ENCODE measurements at regions not wholly inside any gene's neighbourhood (a gene's known extent, or its start where the extent isn't known, plus 50 kb on each side); places are given as distances from the start of the nearest gene placed in this dataset.

DNA sequence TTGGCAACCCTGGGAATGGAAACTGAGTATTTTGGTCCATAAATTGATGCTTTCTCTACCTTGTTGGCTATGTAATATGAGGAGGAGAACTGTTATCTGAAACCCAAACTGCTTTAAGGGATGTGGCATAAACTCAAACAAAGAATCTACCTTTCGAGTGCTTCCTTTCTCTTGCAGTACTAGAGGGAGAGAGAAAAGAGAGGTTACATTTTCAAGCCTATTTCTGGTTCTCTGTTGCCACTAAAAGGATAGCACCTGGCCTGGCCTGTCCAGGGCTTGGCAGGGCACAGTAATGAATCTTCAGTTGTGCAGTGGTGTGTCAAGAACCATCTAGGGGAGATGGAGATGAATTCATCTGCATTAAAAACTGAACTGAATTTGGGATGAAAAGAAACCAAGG lies 308.6 kb downstream of the PTTG2 start:
- DNase-seq, result no peak
- in situ Hi-C loops (cut with MboI; ENCODE audit: low pct_unique_long_range_greater_than_20kb, low sequenced_read_pairs), result no loop called here

- no peak for DNase-seq
- in situ Hi-C loops (cut with MboI; ENCODE audit: low pct_unique_long_range_greater_than_20kb, low sequenced_read_pairs), result no loop called here
These were observed 313.2 kb downstream of the PTTG2 start for GRCh38 chr4:38273407-38273806.

GRCh38 chr4:38275331-38276100 lies 315.3 kb downstream of the PTTG2 start:
- DNase-seq, result no peak

DNA sequence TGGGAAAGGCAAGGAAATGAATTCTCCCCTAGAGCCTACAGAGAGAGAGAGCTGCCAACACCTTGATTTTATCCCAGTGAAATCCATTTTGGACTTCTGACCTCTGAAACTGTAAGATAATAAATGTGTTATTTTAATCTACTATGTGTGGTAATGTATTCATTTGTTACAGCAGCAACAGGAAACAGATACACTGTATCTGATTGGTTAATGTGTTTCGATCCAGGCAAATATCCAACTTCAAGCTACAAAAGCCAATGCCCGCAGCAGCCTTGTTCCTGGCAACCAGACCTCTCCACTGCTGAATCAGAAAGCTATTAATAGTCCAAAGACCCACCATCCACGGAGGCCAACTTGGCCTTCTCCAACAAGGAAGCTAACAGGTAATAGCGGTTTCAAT lies 318.1 kb downstream of the PTTG2 start:
- in situ Hi-C loops (cut with MboI; ENCODE audit: low pct_unique_long_range_greater_than_20kb, low sequenced_read_pairs), result no loop called here
- DNase-seq, result no peak

More at GRCh38 chr4:38275331-38276100, 315.3 kb downstream of the PTTG2 start:
- in situ Hi-C loops (cut with MboI; ENCODE audit: low pct_unique_long_range_greater_than_20kb, low sequenced_read_pairs), result no loop called here

DNA sequence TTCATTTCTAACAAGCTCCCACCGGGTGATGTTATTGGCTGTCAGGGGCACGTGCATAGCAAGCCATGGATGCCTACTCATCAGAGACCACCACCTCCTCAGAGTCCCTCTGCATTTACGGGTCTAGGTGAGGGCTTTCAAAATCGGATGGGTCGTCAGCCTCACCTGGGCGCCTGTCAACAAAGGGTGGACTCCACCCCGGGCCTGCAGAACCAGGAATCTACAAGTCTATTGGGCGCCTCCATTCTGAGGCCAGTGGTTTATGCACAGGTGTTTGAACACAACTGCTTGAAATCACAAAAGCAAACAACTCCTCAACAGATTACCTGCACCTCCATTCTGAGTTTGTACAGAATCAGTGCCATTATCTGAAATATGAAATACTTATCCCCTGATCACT lies 318.9 kb downstream of the PTTG2 start:
- no peak for DNase-seq
- in situ Hi-C loops (cut with MboI; ENCODE audit: low pct_unique_long_range_greater_than_20kb, low sequenced_read_pairs), result no loop called here

- no peak for DNase-seq
- in situ Hi-C loops (cut with MboI; ENCODE audit: low pct_unique_long_range_greater_than_20kb, low sequenced_read_pairs), result no loop called here
These were observed 319.6 kb downstream of the PTTG2 start for GRCh38 chr4:38279650-38280322.

GRCh38 chr4:38280323-38280706 lies 320.1 kb downstream of the PTTG2 start:
- no peak for DNase-seq
- in situ Hi-C loops (cut with MboI; ENCODE audit: low pct_unique_long_range_greater_than_20kb, low sequenced_read_pairs), result no loop called here

DNA sequence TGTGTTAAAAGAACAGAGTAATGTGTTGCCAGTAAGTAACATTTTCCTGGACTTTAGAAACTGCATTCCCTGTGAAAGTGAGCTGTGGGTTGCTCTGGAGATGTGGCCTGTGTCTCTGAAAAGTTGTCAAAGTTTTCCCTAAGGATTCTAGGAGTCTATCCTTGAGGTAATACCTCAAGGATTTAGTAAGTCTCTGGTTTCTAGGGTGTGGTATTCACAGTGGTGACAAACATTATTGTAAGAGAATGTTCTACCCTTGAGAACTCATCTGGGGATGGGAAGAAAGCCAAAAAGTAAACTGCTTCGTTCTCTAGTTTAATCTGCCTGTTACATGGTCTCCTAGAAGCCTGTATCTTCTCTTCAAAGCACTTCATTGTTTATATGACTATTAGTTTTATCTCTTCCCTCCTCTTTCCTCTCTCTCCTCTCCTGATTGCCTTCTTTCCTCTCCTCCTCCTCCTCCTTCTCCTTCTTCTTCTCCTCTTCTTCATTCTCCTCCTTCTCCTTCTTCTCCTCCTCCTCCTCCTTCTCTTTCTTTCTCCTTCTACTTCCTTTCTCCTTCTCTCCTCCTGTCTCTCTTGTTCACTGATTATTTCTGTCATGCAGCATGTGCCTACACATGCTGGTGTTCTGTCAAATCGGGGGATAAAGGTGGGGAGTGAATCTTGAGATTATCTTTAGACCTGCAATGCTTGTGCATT lies 321.3 kb downstream of the PTTG2 start:
- DNase-seq, result no peak
- in situ Hi-C loops (cut with MboI; ENCODE audit: low pct_unique_long_range_greater_than_20kb, low sequenced_read_pairs), result no loop called here

- DNase-seq, result no peak
- in situ Hi-C loops (cut with MboI; ENCODE audit: low pct_unique_long_range_greater_than_20kb, low sequenced_read_pairs), result no loop called here
These were observed 323.5 kb downstream of the PTTG2 start for GRCh38 chr4:38283724-38284123.

DNA sequence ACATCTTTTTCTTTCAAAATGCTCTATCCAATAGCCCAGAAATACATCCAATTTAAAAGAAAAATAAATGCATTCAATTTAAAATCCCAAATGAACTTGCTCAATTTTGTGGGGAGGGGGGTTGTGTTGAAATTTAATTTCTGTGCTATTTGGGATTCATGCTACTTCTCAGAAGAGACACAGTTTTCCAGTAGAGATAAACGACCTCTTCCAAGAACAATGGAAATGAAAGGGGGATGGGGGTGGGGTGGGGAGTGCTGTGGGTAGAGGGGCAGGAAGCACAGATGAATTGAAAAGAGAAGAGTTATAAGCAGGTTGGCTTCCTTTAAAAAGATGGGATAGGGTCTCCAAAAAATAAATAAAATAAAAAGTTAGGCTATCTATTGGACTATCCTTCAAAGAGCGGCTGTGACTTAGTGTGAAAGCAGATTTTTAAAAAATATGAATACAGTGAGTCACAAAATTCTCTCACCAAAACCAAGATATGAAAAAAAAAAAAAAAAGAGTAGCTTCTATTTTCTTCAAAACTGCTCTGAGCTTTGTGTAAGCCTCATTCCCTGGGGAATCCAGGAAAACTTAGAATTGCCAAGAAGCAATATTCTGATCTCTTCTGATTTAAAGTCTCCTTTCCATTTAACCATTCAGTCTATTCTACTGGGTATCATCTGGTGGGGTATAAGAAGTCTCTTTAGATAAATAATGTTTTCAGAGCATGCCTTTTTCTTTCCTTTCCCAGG lies 324.3 kb downstream of the PTTG2 start:
- in situ Hi-C loops (cut with MboI; ENCODE audit: low pct_unique_long_range_greater_than_20kb, low sequenced_read_pairs), result no loop called here
- DNase-seq, result no peak

GRCh38 chr4:38287101-38287851 lies 327.1 kb downstream of the PTTG2 start:
- DNase-seq, result no peak
- in situ Hi-C loops (cut with MboI; ENCODE audit: low pct_unique_long_range_greater_than_20kb, low sequenced_read_pairs), result no loop called here

GRCh38 chr4:38289553-38289952 lies 329.4 kb downstream of the PTTG2 start:
- in situ Hi-C loops (cut with MboI; ENCODE audit: low pct_unique_long_range_greater_than_20kb, low sequenced_read_pairs), result no loop called here

GRCh38 chr4:38290366-38290765 lies 330.2 kb downstream of the PTTG2 start:
- in situ Hi-C loops (cut with MboI; ENCODE audit: low pct_unique_long_range_greater_than_20kb, low sequenced_read_pairs), result no loop called here
- no peak for DNase-seq

More at GRCh38 chr4:38289553-38289952, 329.4 kb downstream of the PTTG2 start:
- no peak for DNase-seq

DNA sequence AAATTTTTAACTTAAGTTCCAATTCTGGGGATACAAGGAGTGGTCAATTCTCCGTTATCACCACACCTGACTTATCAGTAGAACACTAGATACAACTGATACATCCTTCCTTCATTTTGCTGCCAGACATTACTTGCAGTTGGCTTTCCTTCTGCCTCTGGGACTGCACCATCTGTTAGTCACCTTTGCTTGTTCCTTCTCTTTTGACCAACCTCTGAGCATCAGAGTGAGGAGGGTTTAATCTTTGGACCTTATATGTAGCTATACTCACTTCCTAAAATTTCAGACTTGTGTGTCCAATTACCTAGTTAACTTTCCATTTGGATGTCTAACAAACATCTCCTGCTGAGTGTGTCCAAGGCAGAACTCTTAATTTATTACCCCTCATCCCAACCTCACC lies 330.7 kb downstream of the PTTG2 start:
- in situ Hi-C loops (cut with MboI; ENCODE audit: low pct_unique_long_range_greater_than_20kb, low sequenced_read_pairs), result no loop called here
- DNase-seq, result no peak

- in situ Hi-C loops (cut with MboI; ENCODE audit: low pct_unique_long_range_greater_than_20kb, low sequenced_read_pairs), result no loop called here
- no peak for DNase-seq
These were observed 332.3 kb downstream of the PTTG2 start for GRCh38 chr4:38292529-38292928.

- in situ Hi-C loops (cut with MboI; ENCODE audit: low pct_unique_long_range_greater_than_20kb, low sequenced_read_pairs), result no loop called here
- DNase-seq, result no peak
These were observed 334.0 kb downstream of the PTTG2 start for GRCh38 chr4:38294238-38294637.

DNA sequence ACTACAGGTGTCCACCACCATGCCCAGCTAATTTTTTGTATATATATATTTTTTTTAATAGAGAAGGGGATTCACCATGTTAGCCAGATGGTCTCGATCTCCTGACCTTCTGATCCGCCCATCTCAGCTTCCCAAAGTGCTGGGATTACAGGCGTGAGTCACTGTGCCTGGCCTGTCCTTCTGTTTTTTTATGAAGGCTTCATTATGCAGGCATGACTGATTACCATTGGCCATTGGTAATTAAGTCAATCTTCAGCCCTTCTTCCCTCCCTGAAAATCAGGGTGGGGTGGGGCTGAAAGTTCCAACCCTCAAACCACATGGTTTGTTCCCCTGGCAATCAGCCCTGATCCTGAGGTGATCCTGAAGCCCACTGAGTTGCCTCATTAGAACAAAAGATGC lies 336.9 kb downstream of the PTTG2 start:
- DNase-seq, result no peak
- in situ Hi-C loops (cut with MboI; ENCODE audit: low pct_unique_long_range_greater_than_20kb, low sequenced_read_pairs), result no loop called here

GRCh38 chr4:38298868-38299713 lies 338.9 kb downstream of the PTTG2 start:
- DNase-seq, result no peak
- in situ Hi-C loops (cut with MboI; ENCODE audit: low pct_unique_long_range_greater_than_20kb, low sequenced_read_pairs), result no loop called here

Data from KBM-7 (cell line).